NCI-H1417 (cell line): ENCODE measurements at regions not wholly inside any gene's neighbourhood (a gene's known extent, or its start where the extent isn't known, plus 50 kb on each side); places are given as distances from the start of the nearest gene placed in this dataset.
"Not testable (repeated sequence)": the region's sequence is repeated elsewhere in the genome, so short reads cannot be mapped to it uniquely, and the experiment has no call there.

Source experiments
- DNase-seq, 3 experiments: peaks; one replicate each; lab custom pipeline; 2025; lab: John Stamatoyannopoulos, UW

DNA sequence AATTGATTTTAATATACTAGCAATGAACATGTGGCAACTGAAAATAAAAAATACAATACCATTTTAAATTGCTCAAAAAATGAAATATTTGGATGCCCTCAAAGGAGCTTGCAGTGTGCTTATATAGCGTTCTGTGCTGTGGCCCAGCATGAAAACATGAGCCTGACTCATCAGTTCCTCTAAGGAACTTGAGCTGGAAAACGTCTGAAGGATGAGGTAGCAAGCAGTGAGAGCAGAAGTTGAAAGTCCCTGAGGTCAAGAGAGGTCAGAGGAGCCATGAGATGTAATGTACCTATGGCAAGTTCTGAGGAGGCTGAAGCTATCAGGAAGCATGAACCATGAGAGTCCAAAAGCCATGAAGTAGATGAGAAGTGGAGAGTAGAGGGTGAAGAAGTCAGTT, 59.7 kb downstream of the HMGB3 start:
- DNase-seq, result no peak

DNA sequence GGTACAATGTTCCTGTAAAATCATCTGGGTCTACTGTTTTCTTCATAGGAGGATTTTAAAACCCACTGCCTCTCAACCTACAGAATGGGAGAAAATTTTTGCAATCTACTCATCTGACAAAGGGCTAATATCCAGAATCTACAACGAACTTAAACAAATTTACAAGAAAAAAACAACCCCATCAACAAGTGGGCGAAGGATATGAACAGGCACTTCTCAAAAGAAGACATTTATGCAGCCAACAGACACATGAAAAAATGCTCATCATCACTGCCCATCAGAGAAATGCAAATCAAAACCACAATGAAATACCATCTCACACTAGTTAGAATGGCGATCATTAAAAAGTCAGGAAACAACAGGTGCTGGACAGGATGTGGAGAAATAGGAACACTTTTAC, 83.2 kb downstream of the HMGB3 start:
- not testable (repeated sequence) for DNase-seq

DNA sequence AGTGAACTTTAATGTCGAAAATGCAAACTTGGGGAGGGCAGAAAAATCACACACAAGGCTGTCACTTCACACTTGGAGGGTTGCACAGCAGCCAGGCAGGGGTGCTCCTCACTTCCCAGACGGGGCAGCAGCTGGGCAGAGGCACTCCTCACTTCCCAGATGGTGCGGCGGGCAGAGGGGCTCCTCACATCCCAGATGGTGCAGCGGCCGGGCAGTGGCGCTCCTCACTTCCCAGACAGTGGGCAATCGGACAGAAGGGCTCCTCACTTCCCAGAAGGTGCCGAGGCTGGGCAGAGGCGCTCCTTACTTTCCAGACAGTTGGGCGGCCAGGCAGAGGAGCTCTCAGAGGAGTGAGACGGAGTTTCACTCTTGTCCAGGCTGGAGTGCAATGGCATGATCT, 90.6 kb downstream of the HMGB3 start:
- no peak for DNase-seq

DNA sequence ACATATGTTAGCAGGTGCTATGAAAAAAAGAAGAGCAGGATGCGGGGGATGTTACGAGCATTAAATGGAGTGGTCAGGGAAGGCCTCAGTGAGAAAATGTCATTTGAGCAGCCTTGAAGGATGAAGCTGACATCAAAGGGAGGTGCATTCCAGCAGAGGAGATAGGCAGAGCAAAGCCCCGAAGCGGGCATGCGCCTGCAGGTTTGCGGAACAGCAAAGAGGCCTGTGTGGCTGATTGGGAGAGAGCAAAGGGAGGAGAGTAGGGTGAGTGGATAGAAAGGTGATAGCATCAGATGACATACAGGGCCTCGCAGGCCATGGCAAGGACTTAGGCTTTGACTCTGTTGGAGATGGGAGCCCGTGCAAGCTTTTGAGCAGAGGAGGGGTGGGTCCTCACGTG, 95.4 kb upstream of the GPR50 start:
- DNase-seq, result no peak

DNA sequence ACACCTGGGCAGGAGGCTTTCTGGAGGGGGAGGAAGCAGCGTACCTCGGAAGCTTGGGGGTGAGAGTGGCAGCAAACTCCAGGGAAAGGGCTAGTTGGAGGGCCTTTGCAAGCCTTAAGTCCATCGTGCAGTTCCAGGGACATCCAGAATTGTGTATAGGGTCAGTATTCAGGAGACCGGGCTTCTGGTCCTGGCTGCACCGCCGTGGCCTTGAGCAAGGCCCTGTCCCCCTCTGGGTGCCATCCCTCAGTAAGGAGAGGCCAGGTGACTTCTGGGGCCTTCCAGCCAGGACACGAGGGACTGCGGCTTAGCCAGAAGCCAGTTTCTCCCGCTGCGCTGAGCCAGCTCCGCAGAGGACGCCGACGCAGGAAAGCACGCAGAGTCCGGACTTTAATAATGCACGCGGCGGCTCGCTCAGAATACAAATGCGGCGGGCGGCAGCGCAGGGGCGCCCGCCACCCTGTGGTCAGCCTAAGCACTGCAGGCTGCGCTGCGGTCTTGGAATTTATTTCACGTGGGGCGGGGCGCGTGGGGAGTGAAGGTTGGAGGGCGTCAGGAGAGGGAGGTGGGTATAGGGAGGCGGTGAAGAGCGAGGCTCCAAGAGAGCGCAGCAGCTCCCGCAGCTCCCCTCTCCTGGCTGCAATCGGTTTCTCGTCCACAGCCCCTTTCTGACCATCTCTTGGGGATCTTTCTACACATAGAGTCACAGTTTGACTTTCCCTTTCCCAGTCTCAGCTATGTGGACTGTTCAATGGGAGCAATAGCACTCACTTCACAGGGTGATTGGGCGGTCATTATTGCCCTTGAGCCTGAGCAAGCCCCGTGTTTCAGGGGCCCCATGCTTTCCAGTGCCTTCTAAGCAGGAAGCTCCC, 94.1 kb upstream of the GPR50 start:
- peak; percentile 58 to 85 (median 79) for DNase-seq

DNA sequence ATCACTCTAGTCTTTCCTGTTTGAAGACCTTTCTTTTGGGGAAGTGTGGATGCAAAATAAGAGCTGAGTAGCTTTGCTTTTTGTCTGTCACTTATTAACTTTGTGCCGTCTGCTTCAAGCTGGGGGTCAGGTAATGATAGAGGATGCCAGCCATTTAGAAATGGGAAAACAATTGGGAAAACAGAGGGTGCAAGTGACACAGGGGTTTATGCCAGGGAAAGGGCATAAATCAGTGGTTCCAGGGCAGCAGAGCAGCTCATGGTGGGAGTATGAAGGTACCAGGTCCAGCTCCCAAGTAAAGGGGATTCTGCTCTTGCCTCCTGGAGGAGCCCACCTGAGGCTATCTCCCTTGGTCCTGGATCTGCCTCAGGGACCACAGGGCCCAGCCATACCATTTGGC, 91.9 kb upstream of the GPR50 start:
- DNase-seq, result no peak

DNA sequence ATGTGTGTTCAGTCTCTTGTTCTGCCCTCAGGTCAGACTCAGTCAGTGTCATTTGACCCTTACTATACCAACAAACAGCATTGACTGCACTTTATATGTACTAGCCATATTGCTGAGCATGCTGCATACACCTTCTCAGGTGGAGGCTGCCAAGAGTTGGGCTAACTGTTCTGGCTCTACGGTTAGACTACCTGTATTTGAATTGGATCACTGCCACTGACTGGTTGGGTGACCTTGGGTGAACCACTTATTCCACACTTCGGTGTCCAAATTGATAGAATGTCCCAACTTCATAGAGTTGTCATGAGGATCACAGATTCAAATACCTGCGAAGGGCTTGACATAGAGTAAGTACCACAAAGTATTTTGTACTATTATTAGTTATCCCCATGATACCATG, 91.2 kb upstream of the GPR50 start:
- no peak for DNase-seq

DNA sequence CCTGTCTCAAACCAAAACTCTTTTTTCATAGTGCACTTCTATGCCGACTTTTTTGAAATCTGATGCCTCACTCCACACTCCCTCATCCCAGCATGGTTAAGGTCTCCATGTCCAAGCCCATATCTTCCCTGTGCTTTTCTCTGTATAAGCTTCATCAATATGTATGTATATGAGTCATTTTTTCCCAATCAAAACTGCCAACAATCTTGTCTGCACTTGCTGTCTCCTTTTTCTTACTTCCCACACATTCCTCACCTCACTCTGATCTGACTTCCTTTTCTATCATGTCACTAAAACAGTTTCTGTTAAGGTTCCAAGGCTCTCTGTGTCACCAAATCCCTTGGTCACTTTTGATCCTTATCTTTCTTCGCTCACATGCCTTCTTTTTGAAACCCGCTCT, 88.2 kb upstream of the GPR50 start:
- DNase-seq, result no peak

DNA sequence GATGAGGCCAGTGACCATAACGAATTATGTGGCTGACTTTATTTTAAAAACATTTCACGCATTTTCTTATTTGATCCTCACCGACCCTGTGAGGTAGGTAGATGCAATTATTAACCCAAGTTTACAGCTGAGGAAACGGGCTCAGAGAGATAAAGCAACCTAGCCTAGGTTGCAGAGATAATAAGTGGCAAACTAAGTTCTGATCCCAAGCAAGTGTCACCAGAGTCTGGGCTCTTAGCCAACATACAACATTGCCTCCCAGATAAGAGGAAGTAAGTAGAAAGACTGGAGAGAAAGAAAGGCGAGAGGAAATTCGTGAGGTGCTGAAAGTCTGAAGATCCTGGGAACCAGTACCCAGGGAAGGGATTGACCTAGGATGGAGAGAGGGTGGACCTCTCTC, 77.4 kb upstream of the GPR50 start:
- DNase-seq, result no peak

DNA sequence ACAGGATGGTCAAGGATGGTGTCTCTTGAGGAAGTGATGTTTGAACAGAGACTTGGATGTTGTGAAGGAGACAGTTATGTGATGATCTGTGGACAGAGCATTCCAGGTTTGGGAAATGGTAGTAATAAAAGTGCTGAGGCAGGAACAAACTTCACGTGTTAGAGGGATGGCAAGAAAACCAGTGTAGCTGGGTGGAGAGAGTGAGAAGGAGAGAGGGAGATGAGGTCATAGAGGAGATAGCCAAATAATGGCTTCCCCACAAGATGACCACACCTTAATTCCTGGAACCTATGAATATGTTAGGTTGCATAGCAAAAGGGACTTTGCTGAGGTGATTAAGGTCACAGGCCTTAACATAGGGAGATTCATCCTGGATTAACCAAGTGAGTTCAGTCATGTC, 75.6 kb upstream of the GPR50 start:
- DNase-seq, result no peak

DNA sequence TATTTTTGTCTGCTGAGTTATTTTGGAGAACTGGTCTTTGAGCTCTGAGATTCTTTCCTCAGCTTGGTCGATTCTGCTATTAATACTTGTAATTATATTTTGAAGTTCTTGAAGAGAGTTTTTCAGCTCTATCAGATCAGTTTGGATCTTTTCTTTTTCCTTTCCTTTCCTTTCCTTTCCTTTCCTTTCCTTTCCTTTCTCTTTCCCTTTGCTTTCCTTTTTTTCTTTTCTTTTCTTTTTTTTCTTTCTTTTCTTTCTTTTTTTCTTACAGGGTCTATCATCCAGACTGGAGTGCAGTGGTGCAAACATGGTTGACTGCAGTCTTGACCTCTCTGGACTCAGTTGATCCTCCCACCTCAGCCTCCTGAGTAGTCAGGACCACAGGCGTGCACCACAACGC, 63.2 kb upstream of the GPR50 start:
- DNase-seq, result not testable (repeated sequence)
